SK-N-SH (cell line): ENCODE measurements at regions not wholly inside any gene's neighbourhood (a gene's known extent, or its start where the extent isn't known, plus 50 kb on each side); places are given as distances from the start of the nearest gene placed in this dataset.

Experiments
- CTCF ChIA-PET: fragments of 300-600, 350-600 bp; formaldehyde crosslinking; extraction: SDS; loops from one replicate; lab custom pipeline; 2021; lab: Yijun Ruan, JAX
- POLR2A ChIA-PET: fragments of 350-600 bp; sonication (Branson Sonifier 250); formaldehyde crosslinking; extraction: SDS; loops from one replicate; lab custom pipeline; 2020; ENCODE audit warnings: antibody characterized with exemption, inconsistent platforms; lab: Yijun Ruan, JAX
- DNase-seq: peaks from one replicate; pipeline ENCODE4 v3.0.0; 2012
- H2AFZ ChIP-seq: fragments of 200-600 bp; sonication (generic); 2 replicates; pipeline ENCODE4 v1.8.1; 2016; ENCODE audit warnings: antibody characterized with exemption, mild to moderate bottlenecking, low read depth
- H3F3A ChIP-seq: fragments of 200-600 bp; sonication (generic); replicated peaks from 2 replicates; pipeline ENCODE3; 2016; ENCODE audit warnings: antibody characterized with exemption, mild to moderate bottlenecking; ENCODE audit not compliant: insufficient read depth
- H3K27ac ChIP-seq, 2 experiments: fragments of 200-500 bp in 1 of 2; fragments of 200-600 bp in 1 of 2; sonication (Bioruptor generic) in 1 of 2; sonication (generic), shearing (Covaris generic) in 1 of 2; 2 replicates each; pipeline versions ENCODE4 v1.5.1 to v1.6.1; 2014 to 2016; ENCODE audit warnings: low read depth in 2 of 2, inconsistent platforms in 1 of 2, low read length in 1 of 2, mild to moderate bottlenecking in 1 of 2, mixed read lengths in 1 of 2
- H3K27me3 ChIP-seq: fragments of 200-600 bp; sonication (generic), shearing (Covaris generic); 2 replicates; pipeline ENCODE4 v1.6.1; 2016; ENCODE audit warnings: mixed run types; ENCODE audit not compliant: insufficient read depth
- H3K36me3 ChIP-seq, 2 experiments: fragments of 200-500 bp in 1 of 2; fragments of 200-600 bp in 1 of 2; sonication (Bioruptor generic) in 1 of 2; sonication (generic) in 1 of 2; replicated peaks in 1 of 2; 2 replicates each; pipeline versions ENCODE3 to v1.5.1; 2014 to 2016; ENCODE audit warnings: low read length in 1 of 2, mild to moderate bottlenecking in 1 of 2; ENCODE audit not compliant: insufficient read depth in 2 of 2, control insufficient read depth in 1 of 2
- H3K4me1 ChIP-seq, 2 experiments: fragments of 200-500 bp in 1 of 2; fragments of 200-600 bp in 1 of 2; sonication (Bioruptor generic) in 1 of 2; sonication (generic), shearing (Covaris generic) in 1 of 2; 2 replicates each; pipeline versions ENCODE4 v1.5.1 to v1.6.1; 2014 to 2016; ENCODE audit warnings: low read depth in 1 of 2, low read length in 1 of 2, mixed run types in 1 of 2; ENCODE audit not compliant: insufficient read depth in 2 of 2, control insufficient read depth in 1 of 2
- H3K4me2 ChIP-seq: fragments of 200-600 bp; sonication (generic), shearing (Covaris generic); 2 replicates; pipeline ENCODE4 v1.6.1; 2017; ENCODE audit warnings: mixed run types
- H3K4me3 ChIP-seq, 2 experiments: fragments of 200-500 bp in 1 of 2; fragments of 200-600 bp in 1 of 2; sonication (Bioruptor generic) in 1 of 2; sonication (generic), shearing (Covaris generic) in 1 of 2; 2 replicates each; pipeline versions ENCODE4 v1.5.1 to v1.8.1; 2014 to 2016; ENCODE audit warnings: low read depth in 2 of 2, inconsistent platforms in 1 of 2, low read length in 1 of 2, mild to moderate bottlenecking in 1 of 2, mixed read lengths in 1 of 2, moderate library complexity in 1 of 2
- H3K79me2 ChIP-seq: fragments of 200-600 bp; sonication (generic); 2 replicates; pipeline ENCODE4 v1.8.1; 2017; ENCODE audit warnings: mild to moderate bottlenecking; ENCODE audit not compliant: insufficient read depth
- H3K9ac ChIP-seq: fragments of 200-600 bp; sonication (generic); 2 replicates; pipeline ENCODE4 v1.6.1; 2017; ENCODE audit warnings: mixed run types
- H3K9me2 ChIP-seq: fragments of 200-600 bp; sonication (generic); 2 replicates; pipeline ENCODE4 v1.6.1; 2017; ENCODE audit warnings: mixed run types
- H3K9me3 ChIP-seq: fragments of 200-600 bp; sonication (generic); 2 replicates; pipeline ENCODE4 v1.6.1; 2017; ENCODE audit warnings: mixed run types, mild to moderate bottlenecking, moderate library complexity
- H4K20me1 ChIP-seq: fragments of 200-600 bp; sonication (generic); 2 replicates; pipeline ENCODE4 v1.6.1; 2017; ENCODE audit warnings: mild to moderate bottlenecking, mixed run types; ENCODE audit not compliant: insufficient read depth
- ELF1 ChIP-seq: IDR thresholded peaks from 2 replicates; pipeline ENCODE4 v1.4.0; 2012
- FOSL2 ChIP-seq: IDR thresholded peaks from 2 replicates; pipeline ENCODE4 v1.4.0; 2012; ENCODE audit warnings: low read depth, mild to moderate bottlenecking, moderate library complexity, borderline replicate concordance
- IRF3 ChIP-seq: fragments of 150-350 bp; IDR thresholded peaks from 2 replicates; pipeline ENCODE4 v1.6.1; 2016; ENCODE audit warnings: mild to moderate bottlenecking, low read depth, low read length
- JUND ChIP-seq: IDR thresholded peaks from 2 replicates; pipeline ENCODE4 v1.4.0; 2012
- MEF2A ChIP-seq: IDR thresholded peaks from 2 replicates; pipeline ENCODE4 v1.4.0; 2012; ENCODE audit warnings: low read depth, borderline replicate concordance
- MXI1 ChIP-seq: IDR thresholded peaks from 2 replicates; pipeline ENCODE4 v1.6.1; 2012; ENCODE audit warnings: mild to moderate bottlenecking, low read depth, low read length, improper control_type of control experiment
- NRF1 ChIP-seq: IDR thresholded peaks from 2 replicates; pipeline ENCODE4 v1.6.1; 2012; ENCODE audit warnings: low read depth, mild to moderate bottlenecking, low read length
- POLR2AphosphoS5 ChIP-seq: IDR thresholded peaks from 2 replicates; pipeline ENCODE4 v1.6.1; 2012; ENCODE audit warnings: low read depth, low read length
- RCOR1 ChIP-seq: fragments of 150-350 bp; IDR thresholded peaks from 2 replicates; pipeline ENCODE4 v1.6.1; 2017; ENCODE audit warnings: antibody characterized with exemption, low read length
- REST ChIP-seq: IDR thresholded peaks from 2 replicates; pipeline ENCODE4 v1.6.1; 2012; ENCODE audit warnings: mild to moderate bottlenecking, low read depth, low read length, moderate library complexity
- RXRA ChIP-seq: IDR thresholded peaks from 2 replicates; pipeline ENCODE4 v1.4.0; 2012; ENCODE audit warnings: low read depth, mild to moderate bottlenecking, borderline replicate concordance
- SMC3 ChIP-seq: IDR thresholded peaks from 2 replicates; pipeline ENCODE4 v1.6.1; 2012; ENCODE audit warnings: low read depth, low read length, improper control_type of control experiment
- TAF1 ChIP-seq: IDR thresholded peaks from 2 replicates; pipeline ENCODE4 v1.6.1; 2012; ENCODE audit warnings: low read depth, mild to moderate bottlenecking, low read length, moderate library complexity, borderline replicate concordance
- TCF12 ChIP-seq: IDR thresholded peaks from 2 replicates; pipeline ENCODE4 v1.4.0; 2012
- USF1 ChIP-seq: IDR thresholded peaks from 2 replicates; pipeline ENCODE4 v1.4.0; 2012; ENCODE audit warnings: low read depth, borderline replicate concordance
- YY1 ChIP-seq: IDR thresholded peaks from 2 replicates; pipeline ENCODE4 v1.4.0; 2012; ENCODE audit warnings: low read depth, mild to moderate bottlenecking
- ZBTB33 ChIP-seq: IDR thresholded peaks from 2 replicates; pipeline ENCODE4 v1.4.0; 2012; ENCODE audit warnings: low read depth, borderline replicate concordance
- WGBS: methylation state at CpG from one replicate; pipeline ENCODE4 v1.1.6; 2017; ENCODE audit warnings: low lambda C conversion rate; 5-methylcytosine and 5-hydroxymethylcytosine counted together

GRCh38 chr6:68237205-68237604, 397.9 kb upstream of the ADGRB3 start:
- no peaks in the 10 kb centered on the region for H3K9me3 ChIP-seq
- H3K4me2 ChIP-seq, result no peak overlapping the region
- H3K4me3 ChIP-seq, result no peak overlapping the region
- ChIA-PET POLR2A (no interaction called here), CTCF (no interaction called here)
- no peaks in the 10 kb centered on the region for H3K9me2 ChIP-seq
- no peak overlapping the region for H2AFZ ChIP-seq
- H3K4me1 ChIP-seq, result no peaks in the 10 kb centered on the region
- no peaks in the 10 kb centered on the region for H4K20me1 ChIP-seq
- TF ChIP-seq MXI1 (no peak), RXRA (no peak), NRF1 (no peak), JUND (no peak), TCF12 (no peak), IRF3 (no peak), FOSL2 (no peak), MEF2A (no peak), YY1 (no peak), REST (no peak), ZBTB33 (no peak), RCOR1 (no peak), SMC3 (no peak), ELF1 (no peak), USF1 (no peak), TAF1 (no peak), POLR2AphosphoS5 (no peak)
- TF ChIP-seq, all 33 proteins: peak for 0
- Histone ChIP-seq H3K27me3 (no peaks in the 10 kb centered on the region), H3F3A (no peaks in the 10 kb centered on the region), H3K79me2 (no peaks in the 10 kb centered on the region), H3K36me3 (no peaks in the 10 kb centered on the region), H3K27ac (no peak overlapping the region), H3K9ac (no peak overlapping the region)
- WGBS, result 49% methylated on average over 6 of the region's 6 CpGs
- DNase-seq, result no peak
